H9 (cell line): ENCODE measurements at regions not wholly inside any gene's neighbourhood (a gene's known extent, or its start where the extent isn't known, plus 50 kb on each side); places are given as distances from the start of the nearest gene placed in this dataset.
A peak's percentile ranks its signal among the peaks of the same experiment; 100 is the strongest.

ENCODE experiments used
- DNase-seq: peaks from one replicate; pipeline ENCODE4 v3.0.0-alpha.2; 2017
- H2AFZ ChIP-seq: one replicate; pipeline ENCODE4 v1.6.1; 2013; ENCODE audit warnings: mild to moderate bottlenecking, low read length, control low read depth, moderate library complexity
- H2AK5ac ChIP-seq: 2 replicates; pipeline ENCODE4 v1.6.1; 2013; ENCODE audit warnings: low read length, control low read depth, mixed read lengths; ENCODE audit not compliant: insufficient read length
- H2BK120ac ChIP-seq: one replicate; pipeline ENCODE4 v1.6.1; 2013; ENCODE audit warnings: low read depth, mild to moderate bottlenecking, low read length, control low read depth, inconsistent platforms; ENCODE audit not compliant: poor library complexity, severe bottlenecking
- H2BK12ac ChIP-seq: 2 replicates; pipeline ENCODE4 v1.6.1; 2013; ENCODE audit warnings: low read length, control low read depth, mixed read lengths, low read depth; ENCODE audit not compliant: insufficient read length
- H2BK15ac ChIP-seq: 2 replicates; pipeline ENCODE4 v1.6.1; 2013; ENCODE audit warnings: low read depth, low read length, control low read depth
- H2BK20ac ChIP-seq: one replicate; pipeline ENCODE4 v1.6.1; 2013; ENCODE audit warnings: low read depth, mild to moderate bottlenecking, low read length, control low read depth, inconsistent platforms; ENCODE audit not compliant: poor library complexity, severe bottlenecking
- H2BK5ac ChIP-seq: 2 replicates; pipeline ENCODE4 v1.6.1; 2013; ENCODE audit warnings: low read length, control low read depth, mixed read lengths; ENCODE audit not compliant: insufficient read length
- H3K14ac ChIP-seq: 2 replicates; pipeline ENCODE4 v1.6.1; 2013; ENCODE audit warnings: low read length, control low read depth; ENCODE audit not compliant: insufficient read depth
- H3K18ac ChIP-seq: 2 replicates; pipeline ENCODE4 v1.6.1; 2013; ENCODE audit warnings: low read depth, mild to moderate bottlenecking, mixed read lengths, low read length, control low read depth; ENCODE audit not compliant: insufficient read length
- H3K23ac ChIP-seq: 2 replicates; pipeline ENCODE4 v1.6.1; 2013; ENCODE audit warnings: low read length, control low read depth, mixed read lengths, low read depth; ENCODE audit not compliant: insufficient read length
- H3K23me2 ChIP-seq: 2 replicates; pipeline ENCODE4 v1.6.1; 2013; ENCODE audit warnings: low read depth, mild to moderate bottlenecking, mixed read lengths, low read length, control low read depth; ENCODE audit not compliant: insufficient read length, poor library complexity, severe bottlenecking
- H3K27ac ChIP-seq: 2 replicates; pipeline ENCODE4 v1.5.1; 2013; ENCODE audit warnings: low read length, control low read depth, mixed read lengths, low read depth; ENCODE audit not compliant: insufficient read length
- H3K27me3 ChIP-seq: 2 replicates; pipeline ENCODE4 v1.6.1; 2013; ENCODE audit warnings: low read length, control low read depth, inconsistent platforms; ENCODE audit not compliant: insufficient read depth
- H3K4ac ChIP-seq: 2 replicates; pipeline ENCODE4 v1.6.1; 2013; ENCODE audit warnings: low read depth, mild to moderate bottlenecking, control low read depth, inconsistent platforms, low read length, moderate library complexity
- H3K4me1 ChIP-seq: 2 replicates; pipeline ENCODE4 v1.6.1; 2013; ENCODE audit warnings: low read length, control low read depth, inconsistent platforms; ENCODE audit not compliant: insufficient read depth
- H3K4me2 ChIP-seq: 2 replicates; pipeline ENCODE4 v1.6.1; 2013; ENCODE audit warnings: low read length, control low read depth, mixed read lengths; ENCODE audit not compliant: insufficient read length, insufficient read depth
- H3K56ac ChIP-seq: 2 replicates; pipeline ENCODE4 v1.6.1; 2013; ENCODE audit warnings: low read depth, mild to moderate bottlenecking, mixed read lengths, low read length, control low read depth; ENCODE audit not compliant: insufficient read length
- H3K79me1 ChIP-seq: 2 replicates; pipeline ENCODE4 v1.6.1; 2013; ENCODE audit warnings: low read depth, mild to moderate bottlenecking, moderate library complexity, low read length, control low read depth, inconsistent platforms; ENCODE audit not compliant: insufficient read depth, poor library complexity, severe bottlenecking
- H3K79me2 ChIP-seq: 2 replicates; pipeline ENCODE4 v1.6.1; 2013; ENCODE audit warnings: low read length, control low read depth, inconsistent platforms; ENCODE audit not compliant: insufficient read depth
- H3K9ac ChIP-seq: 2 replicates; pipeline ENCODE4 v1.6.1; 2013; ENCODE audit warnings: low read length, control low read depth, mixed read lengths; ENCODE audit not compliant: insufficient read length; ENCODE audit errors: extremely low read depth
- H3K9me3 ChIP-seq: one replicate; pipeline ENCODE4 v1.6.1; 2013; ENCODE audit warnings: low read depth, low read length, inconsistent platforms; ENCODE audit not compliant: control insufficient read depth
- H3T11ph ChIP-seq: one replicate; pipeline ENCODE4 v1.6.1; 2013; ENCODE audit warnings: mild to moderate bottlenecking, low read length, control low read depth, inconsistent platforms
- H4K20me1 ChIP-seq: one replicate; pipeline ENCODE4 v1.6.1; 2013; ENCODE audit not compliant: control insufficient read depth, insufficient read length, insufficient read depth
- H4K5ac ChIP-seq: 2 replicates; pipeline ENCODE4 v1.6.1; 2013; ENCODE audit warnings: low read depth, mild to moderate bottlenecking, mixed read lengths, low read length, control low read depth; ENCODE audit not compliant: insufficient read length
- H4K8ac ChIP-seq: replicated peaks from 2 replicates; pipeline ENCODE4 v1.6.1; 2013; ENCODE audit warnings: low read length, control low read depth, mixed read lengths, low read depth; ENCODE audit not compliant: insufficient read length
- H4K91ac ChIP-seq: 2 replicates; pipeline ENCODE4 v1.6.1; 2013; ENCODE audit warnings: low read depth, mild to moderate bottlenecking, moderate library complexity, mixed read lengths, low read length, control low read depth; ENCODE audit not compliant: insufficient read length
- H3K27ac Mint-ChIP-seq, 3 experiments: 2 replicates in 2 of 3; 3 replicates in 1 of 3; pipeline ENCODE4 v1.8.0; 2020 to 2021; ENCODE audit warnings: mixed read lengths in 3 of 3, mild to moderate bottlenecking in 1 of 3, moderate library complexity in 1 of 3
- H3K27me3 Mint-ChIP-seq: 2 replicates; pipeline ENCODE4 v1.8.0; 2021; ENCODE audit warnings: low read depth, mild to moderate bottlenecking, moderate library complexity, mixed read lengths
- H3K36me3 Mint-ChIP-seq, 3 experiments: 2 replicates in 2 of 3; 3 replicates in 1 of 3; pipeline ENCODE4 v1.8.0; 2020 to 2021; ENCODE audit warnings: low read depth in 3 of 3, mixed read lengths in 3 of 3; ENCODE audit not compliant: insufficient read depth in 1 of 3
- H3K4me1 Mint-ChIP-seq, 2 experiments: 2 replicates each; pipeline ENCODE4 v1.8.0; 2020; ENCODE audit warnings: mixed read lengths in 2 of 2
- H3K4me3 Mint-ChIP-seq, 2 experiments: 2 replicates in 1 of 2; 3 replicates in 1 of 2; pipeline ENCODE4 v1.8.0; 2020 to 2021; ENCODE audit warnings: mild to moderate bottlenecking in 2 of 2, mixed read lengths in 2 of 2, moderate library complexity in 1 of 2
- H3K9me3 Mint-ChIP-seq, 2 experiments: 2 replicates in 1 of 2; 3 replicates in 1 of 2; pipeline ENCODE4 v1.8.0; 2020; ENCODE audit warnings: mild to moderate bottlenecking in 2 of 2, mixed read lengths in 2 of 2, moderate library complexity in 1 of 2
- CTCF ChIP-seq: fragments of 200-600 bp; sonication (generic); conservative IDR thresholded peaks from 3 replicates; pipeline ENCODE4 v1.8.0; 2021; ENCODE audit warnings: antibody characterized with exemption, mild to moderate bottlenecking
- WGBS: extraction: QIAGEN DNeasy Blood & Tissue Kit; methylation state at CpG from one replicate; pipeline ENCODE4 v1.1.7; 2013; ENCODE audit warnings: missing lambda C conversion rate, low lambda C conversion rate, mixed read lengths; ENCODE audit not compliant: insufficient read length; ENCODE audit errors: extremely low coverage; 5-methylcytosine and 5-hydroxymethylcytosine counted together

GRCh38 chr12:83515306-83516026 is 828.8 kb downstream of the TMTC2 start:
- no peaks in the 10 kb centered on the region; a peak in 1 of 7 replicates for H3K36me3 Mint-ChIP-seq
- Histone ChIP-seq H3K9me3 (no peaks in the 10 kb centered on the region), H2BK20ac (no peak overlapping the region), H3K23me2 (no peaks in the 10 kb centered on the region), H3K18ac (no peak overlapping the region), H3K4me2 (no peak overlapping the region), H4K8ac (no peak overlapping the region), H2BK15ac (no peak overlapping the region), H4K91ac (no peak overlapping the region), H3K27ac (no peak overlapping the region), H2AK5ac (no peak overlapping the region), H2BK5ac (no peak overlapping the region), H4K5ac (no peak overlapping the region), H3K9ac (no peak overlapping the region), H2AFZ (no peak overlapping the region), H3K4me1 (no peaks in the 10 kb centered on the region), H3K79me1 (no peaks in the 10 kb centered on the region), H3K14ac (no peak overlapping the region), H3K4ac (no peak overlapping the region), H2BK120ac (no peak overlapping the region), H4K20me1 (no peaks in the 10 kb centered on the region), H3K23ac (no peak overlapping the region), H3K79me2 (no peaks in the 10 kb centered on the region), H2BK12ac (no peak overlapping the region), H3T11ph (no peak overlapping the region), H3K56ac (no peak overlapping the region), H3K27me3 (no peaks in the 10 kb centered on the region)
- H3K4me3 Mint-ChIP-seq = no peak overlapping the region
- WGBS = no CpG with 5 or more reads among the region's 3 CpGs
- peak overlapping the region in 1 of 3 experiments; percentile 50; a peak in 1 of 7 replicates for H3K27ac Mint-ChIP-seq
- no peak for DNase-seq
- H3K27me3 Mint-ChIP-seq = no peaks in the 10 kb centered on the region
- H3K4me1 Mint-ChIP-seq = peaks cover 5 to 9% of the 10 kb centered on the region in 2 experiments
- H3K9me3 Mint-ChIP-seq = no peaks in the 10 kb centered on the region; a peak in 1 of 5 replicates
- no peak for TF ChIP-seq CTCF
